Kidney epithelial cell (primary cell): ENCODE measurements at regions not wholly inside any gene's neighbourhood (a gene's known extent, or its start where the extent isn't known, plus 50 kb on each side); places are given as distances from the start of the nearest gene placed in this dataset.
A peak's percentile ranks its signal among the peaks of the same experiment; 100 is the strongest.

ENCODE experiments used
- DNase-seq: peaks from one replicate; pipeline ENCODE4 v3.0.0-alpha.2; 2010; ENCODE audit warnings: low read depth
- H3K27me3 ChIP-seq: 2 replicates; pipeline ENCODE4 v1.6.0; 2011; ENCODE audit warnings: low read length; ENCODE audit not compliant: control insufficient read depth, insufficient read depth
- H3K36me3 ChIP-seq: 2 replicates; pipeline ENCODE4 v1.5.1; 2011; ENCODE audit warnings: low read length; ENCODE audit not compliant: control insufficient read depth, insufficient read depth
- H3K4me3 ChIP-seq: 2 replicates; pipeline ENCODE4 v1.5.1; 2011; ENCODE audit warnings: low read depth, mild to moderate bottlenecking, control low read depth, low read length
- CTCF ChIP-seq: IDR thresholded peaks from 2 replicates; pipeline ENCODE4 v1.5.1; 2011; ENCODE audit warnings: mild to moderate bottlenecking, moderate library complexity, low read length, control low read depth, inconsistent platforms; ENCODE audit not compliant: insufficient read depth, poor library complexity, severe bottlenecking

GRCh38 chr12:92600052-92600451 lies 102.7 kb upstream of the PLEKHG7 start:
- H3K27me3 ChIP-seq: no peaks in the 10 kb centered on the region
- no peak overlapping the region for H3K4me3 ChIP-seq
- DNase-seq: no peak
- H3K36me3 ChIP-seq: no peaks in the 10 kb centered on the region
- TF ChIP-seq CTCF: no peak

GRCh38 chr12:92597997-92598396 lies 104.8 kb upstream of the PLEKHG7 start:
- no peak for DNase-seq
- TF ChIP-seq CTCF: no peak
- no peaks in the 10 kb centered on the region for H3K27me3 ChIP-seq
- no peaks in the 10 kb centered on the region for H3K36me3 ChIP-seq
- H3K4me3 ChIP-seq: no peak overlapping the region

GRCh38 chr12:92597118-92597517 lies 105.7 kb upstream of the PLEKHG7 start:
- no peak for TF ChIP-seq CTCF
- H3K4me3 ChIP-seq: no peak overlapping the region
- H3K36me3 ChIP-seq: no peaks in the 10 kb centered on the region
- no peak for DNase-seq
- H3K27me3 ChIP-seq: no peaks in the 10 kb centered on the region

- Histone ChIP-seq H3K36me3 (no peaks in the 10 kb centered on the region), H3K27me3 (no peaks in the 10 kb centered on the region), H3K4me3 (no peak overlapping the region)
- no peak for DNase-seq
- no peak for TF ChIP-seq CTCF
These were observed 106.4 kb upstream of the PLEKHG7 start for GRCh38 chr12:92596383-92596782.

- Histone ChIP-seq H3K4me3 (no peak overlapping the region), H3K36me3 (no peaks in the 10 kb centered on the region), H3K27me3 (no peaks in the 10 kb centered on the region)
- no peak for TF ChIP-seq CTCF
- DNase-seq: no peak
These were observed 107.1 kb upstream of the PLEKHG7 start for GRCh38 chr12:92595663-92596062.

GRCh38 chr12:92593734-92594402 lies 108.9 kb upstream of the PLEKHG7 start:
- Histone ChIP-seq H3K4me3 (no peak overlapping the region), H3K27me3 (no peaks in the 10 kb centered on the region), H3K36me3 (no peaks in the 10 kb centered on the region)
- TF ChIP-seq CTCF: no peak
- peak; percentile 79 for DNase-seq
